GM19468 (cell line): ENCODE measurements at regions not wholly inside any gene's neighbourhood (a gene's known extent, or its start where the extent isn't known, plus 50 kb on each side); places are given as distances from the start of the nearest gene placed in this dataset.

Experiments
- ATAC-seq: cut with Tn5 transposase; IDR thresholded peaks from one replicate; pipeline ENCODE4 v1.9.1; 2021; ENCODE audit warnings: mild to moderate bottlenecking, moderate library complexity, moderate number of reproducible peaks; ENCODE audit not compliant: unreplicated experiment; ENCODE audit errors: extremely low read depth

GRCh38 chr5:35482167-35482755 lies 135.4 kb upstream of the SPEF2 start:
- ATAC-seq = no peak

GRCh38 chr5:35478856-35479682 lies 138.6 kb upstream of the SPEF2 start:
- ATAC-seq = no peak

- no peak for ATAC-seq
Observed at GRCh38 chr5:35477911-35478310, 139.8 kb upstream of the SPEF2 start.

GRCh38 chr5:35477321-35477720 lies 140.3 kb upstream of the SPEF2 start:
- ATAC-seq = no peak

GRCh38 chr5:35476797-35477196 lies 140.9 kb upstream of the SPEF2 start:
- no peak for ATAC-seq

GRCh38 chr5:35476036-35476435 lies 141.6 kb upstream of the SPEF2 start:
- no peak for ATAC-seq

GRCh38 chr5:35473589-35473988 lies 144.1 kb upstream of the SPEF2 start:
- ATAC-seq = no peak

- no peak for ATAC-seq
Observed at GRCh38 chr5:35470866-35471265, 146.8 kb upstream of the SPEF2 start.

- ATAC-seq = no peak
Observed at GRCh38 chr5:35468811-35469210, 148.9 kb upstream of the SPEF2 start.

GRCh38 chr5:35466746-35467145 lies 150.9 kb upstream of the SPEF2 start:
- no peak for ATAC-seq

- ATAC-seq = no peak
Observed at GRCh38 chr5:35464757-35465156, 152.9 kb upstream of the SPEF2 start.

- ATAC-seq = no peak
Observed at GRCh38 chr5:35461530-35461929, 156.1 kb upstream of the SPEF2 start.

- no peak for ATAC-seq
Observed at GRCh38 chr5:35458824-35459207, 158.8 kb upstream of the SPEF2 start.

- no peak for ATAC-seq
Observed at GRCh38 chr5:35457912-35458823, 159.5 kb upstream of the SPEF2 start.

GRCh38 chr5:35456506-35456905 lies 161.2 kb upstream of the SPEF2 start:
- ATAC-seq = no peak

GRCh38 chr5:35454011-35454525 lies 163.6 kb upstream of the SPEF2 start:
- no peak for ATAC-seq

GRCh38 chr5:35443803-35444595 lies 173.7 kb upstream of the SPEF2 start:
- no peak for ATAC-seq

- no peak for ATAC-seq
Observed at GRCh38 chr5:35442885-35443639, 174.6 kb upstream of the SPEF2 start.

- no peak for ATAC-seq
Observed at GRCh38 chr5:35440409-35440808, 177.3 kb upstream of the SPEF2 start.
